ENCODE measurements at regions not wholly inside any gene's neighbourhood (a gene's known extent, or its start where the extent isn't known, plus 50 kb on each side); places are given as distances from the start of the nearest gene placed in this dataset.

- TF ChIP-seq FOXP2 (optimal IDR thresholded peaks at IDR 0.05; ENCODE audit: borderline replicate concordance, extremely low read depth, extremely low read length, insufficient read depth) (no peak), TAF1 (IDR thresholded peaks at IDR 0.05; ENCODE audit: borderline replicate concordance, insufficient read depth, low read length) (no peak), POLR2AphosphoS5 (IDR thresholded peaks at IDR 0.05; ENCODE audit: low read depth, low read length) (no peak), SIN3A (IDR thresholded peaks at IDR 0.05; ENCODE audit: borderline replicate concordance, insufficient read depth, low read length) (no peak)
- TF ChIP-seq, protein P1, sequence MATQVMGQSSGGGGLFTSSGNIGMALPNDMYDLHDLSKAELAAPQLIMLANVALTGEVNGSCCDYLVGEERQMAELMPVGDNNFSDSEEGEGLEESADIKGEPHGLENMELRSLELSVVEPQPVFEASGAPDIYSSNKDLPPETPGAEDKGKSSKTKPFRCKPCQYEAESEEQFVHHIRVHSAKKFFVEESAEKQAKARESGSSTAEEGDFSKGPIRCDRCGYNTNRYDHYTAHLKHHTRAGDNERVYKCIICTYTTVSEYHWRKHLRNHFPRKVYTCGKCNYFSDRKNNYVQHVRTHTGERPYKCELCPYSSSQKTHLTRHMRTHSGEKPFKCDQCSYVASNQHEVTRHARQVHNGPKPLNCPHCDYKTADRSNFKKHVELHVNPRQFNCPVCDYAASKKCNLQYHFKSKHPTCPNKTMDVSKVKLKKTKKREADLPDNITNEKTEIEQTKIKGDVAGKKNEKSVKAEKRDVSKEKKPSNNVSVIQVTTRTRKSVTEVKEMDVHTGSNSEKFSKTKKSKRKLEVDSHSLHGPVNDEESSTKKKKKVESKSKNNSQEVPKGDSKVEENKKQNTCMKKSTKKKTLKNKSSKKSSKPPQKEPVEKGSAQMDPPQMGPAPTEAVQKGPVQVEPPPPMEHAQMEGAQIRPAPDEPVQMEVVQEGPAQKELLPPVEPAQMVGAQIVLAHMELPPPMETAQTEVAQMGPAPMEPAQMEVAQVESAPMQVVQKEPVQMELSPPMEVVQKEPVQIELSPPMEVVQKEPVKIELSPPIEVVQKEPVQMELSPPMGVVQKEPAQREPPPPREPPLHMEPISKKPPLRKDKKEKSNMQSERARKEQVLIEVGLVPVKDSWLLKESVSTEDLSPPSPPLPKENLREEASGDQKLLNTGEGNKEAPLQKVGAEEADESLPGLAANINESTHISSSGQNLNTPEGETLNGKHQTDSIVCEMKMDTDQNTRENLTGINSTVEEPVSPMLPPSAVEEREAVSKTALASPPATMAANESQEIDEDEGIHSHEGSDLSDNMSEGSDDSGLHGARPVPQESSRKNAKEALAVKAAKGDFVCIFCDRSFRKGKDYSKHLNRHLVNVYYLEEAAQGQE (IDR thresholded peaks at IDR 0.05; ENCODE audit: insufficient read depth in 1 of 2, low read depth in 2 of 2, low read length in 2 of 2): no peak
Measured at GRCh38 chr14:89040080-89040459, 215.6 kb downstream of the TTC8 start.

GRCh38 chr14:89040460-89041256 is 216.2 kb downstream of the TTC8 start:
- TF ChIP-seq FOXP2 (optimal IDR thresholded peaks at IDR 0.05; ENCODE audit: borderline replicate concordance, extremely low read depth, extremely low read length, insufficient read depth) (no peak), TAF1 (IDR thresholded peaks at IDR 0.05; ENCODE audit: borderline replicate concordance, insufficient read depth, low read length) (no peak), POLR2AphosphoS5 (IDR thresholded peaks at IDR 0.05; ENCODE audit: low read depth, low read length) (no peak), SIN3A (IDR thresholded peaks at IDR 0.05; ENCODE audit: borderline replicate concordance, insufficient read depth, low read length) (no peak)
- TF ChIP-seq, protein P1 (IDR thresholded peaks at IDR 0.05; ENCODE audit: insufficient read depth in 1 of 2, low read depth in 2 of 2, low read length in 2 of 2): no peak

- TF ChIP-seq TAF1 (IDR thresholded peaks at IDR 0.05; ENCODE audit: borderline replicate concordance, insufficient read depth, low read length) (no peak), FOXP2 (optimal IDR thresholded peaks at IDR 0.05; ENCODE audit: borderline replicate concordance, extremely low read depth, extremely low read length, insufficient read depth) (no peak), SIN3A (IDR thresholded peaks at IDR 0.05; ENCODE audit: borderline replicate concordance, insufficient read depth, low read length) (no peak)
- TF ChIP-seq, protein P1 (IDR thresholded peaks at IDR 0.05; ENCODE audit: insufficient read depth in 1 of 2, low read depth in 2 of 2, low read length in 2 of 2): no peak
Measured at GRCh38 chr14:89041257-89041582, 216.8 kb downstream of the TTC8 start.

- TF ChIP-seq TAF1 (IDR thresholded peaks at IDR 0.05; ENCODE audit: borderline replicate concordance, insufficient read depth, low read length) (no peak), FOXP2 (optimal IDR thresholded peaks at IDR 0.05; ENCODE audit: borderline replicate concordance, extremely low read depth, extremely low read length, insufficient read depth) (no peak), POLR2AphosphoS5 (IDR thresholded peaks at IDR 0.05; ENCODE audit: low read depth, low read length) (no peak), SIN3A (IDR thresholded peaks at IDR 0.05; ENCODE audit: borderline replicate concordance, insufficient read depth, low read length) (no peak)
- TF ChIP-seq, protein P1 (IDR thresholded peaks at IDR 0.05; ENCODE audit: insufficient read depth in 1 of 2, low read depth in 2 of 2, low read length in 2 of 2): no peak
Measured at GRCh38 chr14:89042021-89042420, 217.6 kb downstream of the TTC8 start.
